ENCODE measurements at regions not wholly inside any gene's neighbourhood (a gene's known extent, or its start where the extent isn't known, plus 50 kb on each side); places are given as distances from the start of the nearest gene placed in this dataset.

- H3K27ac ChIP-seq = no peak overlapping the region
- no peak for TF ChIP-seq CTCF (IDR thresholded peaks at IDR 0.05)
- TF ChIP-seq ZFX (IDR thresholded peaks at IDR 0.05; ENCODE audit: borderline replicate concordance) = no peak
Measured at GRCh38 chr13:48776401-48776800, 122.7 kb downstream of the CYSLTR2 start.

- TF ChIP-seq ZFX (IDR thresholded peaks at IDR 0.05; ENCODE audit: borderline replicate concordance) = no peak
- no peak for TF ChIP-seq CTCF (IDR thresholded peaks at IDR 0.05)
- H3K27ac ChIP-seq = no peak overlapping the region
Measured at GRCh38 chr13:48778610-48779009, 124.9 kb downstream of the CYSLTR2 start.

- no peak overlapping the region for H3K27ac ChIP-seq
- TF ChIP-seq CTCF (IDR thresholded peaks at IDR 0.05) = no peak
- no peak for TF ChIP-seq ZFX (IDR thresholded peaks at IDR 0.05; ENCODE audit: borderline replicate concordance)
Measured at GRCh38 chr13:48780713-48781341, 127.1 kb downstream of the CYSLTR2 start.

- no peak overlapping the region for H3K27ac ChIP-seq
Measured at GRCh38 chr13:48782429-48782840, 128.7 kb downstream of the CYSLTR2 start.

GRCh38 chr13:48783181-48783630 lies 129.5 kb downstream of the CYSLTR2 start:
- H3K27ac ChIP-seq = no peak overlapping the region
- TF ChIP-seq CTCF (IDR thresholded peaks at IDR 0.05) (no peak), ZFX (IDR thresholded peaks at IDR 0.05; ENCODE audit: borderline replicate concordance) (no peak)

More at GRCh38 chr13:48782429-48782840, 128.7 kb downstream of the CYSLTR2 start:
- TF ChIP-seq ZFX (IDR thresholded peaks at IDR 0.05; ENCODE audit: borderline replicate concordance) (no peak), CTCF (IDR thresholded peaks at IDR 0.05) (no peak)

- TF ChIP-seq ZFX (IDR thresholded peaks at IDR 0.05; ENCODE audit: borderline replicate concordance) (no peak), CTCF (IDR thresholded peaks at IDR 0.05) (no peak)
- H3K27ac ChIP-seq = no peak overlapping the region
Measured at GRCh38 chr13:48783695-48784230, 130.0 kb downstream of the CYSLTR2 start.

GRCh38 chr13:48784916-48785548 lies 131.3 kb downstream of the CYSLTR2 start:
- TF ChIP-seq ZFX (IDR thresholded peaks at IDR 0.05; ENCODE audit: borderline replicate concordance) (no peak), CTCF (IDR thresholded peaks at IDR 0.05) (no peak)
- no peak overlapping the region for H3K27ac ChIP-seq

Data from 22Rv1 (cell line).